Heart right ventricle (tissue), 16 donors: ENCODE measurements at regions not wholly inside any gene's neighbourhood (a gene's known extent, or its start where the extent isn't known, plus 50 kb on each side); places are given as distances from the start of the nearest gene placed in this dataset.

Source experiments
- ATAC-seq, 8 donors: fragments of 200-7000 bp; cut with Tn5 transposase; one replicate each; pipeline ENCODE4 v1.9.1; 2020; ENCODE audit warnings: mild to moderate bottlenecking in 8 of 8, moderate library complexity in 8 of 8, moderate number of reproducible peaks in 1 of 8
- DNase-seq, 2 donors: peaks; one replicate each; pipeline ENCODE4 v3.0.0-alpha.2; 2020
- H3K27ac ChIP-seq, 10 donors: fragments of 200-600 bp; sonication (generic) in 2 of 10; one replicate each; pipeline versions ENCODE4 v1.5.0 to v1.8.0; 2020 to 2022; ENCODE audit warnings: mild to moderate bottlenecking in 3 of 10
- H3K27me3 ChIP-seq, 7 donors: fragments of 200-600 bp; one replicate each; pipeline ENCODE4 v1.8.0; 2021 to 2022; ENCODE audit warnings: mild to moderate bottlenecking in 2 of 7
- H3K36me3 ChIP-seq, 9 donors: fragments of 200-600 bp; sonication (generic) in 1 of 9; one replicate each; pipeline versions ENCODE4 v1.5.0 to v1.8.0; 2020 to 2022; ENCODE audit warnings: mild to moderate bottlenecking in 2 of 9
- H3K4me1 ChIP-seq, 9 donors: fragments of 200-600 bp; sonication (generic) in 1 of 9; one replicate each; pipeline versions ENCODE4 v1.5.0 to v1.8.0; 2020 to 2022; ENCODE audit warnings: mild to moderate bottlenecking in 4 of 9
- H3K4me3 ChIP-seq, 10 donors: fragments of 200-600 bp; sonication (generic) in 2 of 10; one replicate each; pipeline versions ENCODE4 v1.5.0 to v1.8.0; 2020 to 2022; ENCODE audit warnings: mild to moderate bottlenecking in 7 of 10, moderate library complexity in 2 of 10
- H3K9me3 ChIP-seq, 11 donors: fragments of 200-600 bp in 10 of 11; sonication (generic) in 2 of 11; one replicate each; pipeline versions ENCODE4 v1.5.0 to v1.8.0; 2013 to 2022; ENCODE audit warnings: mild to moderate bottlenecking in 2 of 11, control low read depth in 1 of 11, moderate library complexity in 1 of 11
- CTCF ChIP-seq, 9 donors: fragments of 200-600 bp; sonication (generic) in 2 of 9; IDR thresholded peaks; one replicate each; pipeline versions ENCODE4 v1.5.0 to v1.8.0; 2021 to 2022; ENCODE audit warnings: antibody characterized with exemption in 9 of 9, mild to moderate bottlenecking in 5 of 9, moderate library complexity in 1 of 9
- WGBS, 2 donors: extraction: QIAGEN DNeasy Blood & Tissue Kit; methylation state at CpG; one replicate each; pipeline ENCODE4 v1.1.7; 2013; ENCODE audit warnings: inconsistent platforms in 1 of 2; 5-methylcytosine and 5-hydroxymethylcytosine counted together
- intact Hi-C, 10 donors: fragments of 100-400 bp; cut with DNase I; formaldehyde crosslinking; loops; one replicate each; pipeline versions ENCODE4 v1.11.1 to v1.14.2; 2022
- donor health status: Arrhythmogenic right ventricular cardiomyopathy.
- donor health status: ischemic (EF 13 %, LVEDD 7.1; RV severe dilation, severe dysfunction).
- donor health status: healthy with polysubstance abuse.
- donor health status: DM: no; HTN: yes; CAD: no.
- donor health status: DM: no; HTN: no; CAD: no.
- donor health status: ischemic (EF 25% LVEDD 6.9; RV normal size, moderate dysfunction).
- donor health status: ischemic (EF 25% LVEDD 5.7; RV mildly dilated, moderate dysfunction).
- donor health status: healthy.
- donor health status: DM: yes; HTN: yes; CAD: no.
- donor health status: Ischemic cardiomyopathy.
- donor health status: ischemic (EF 35%, LVEDD 5.7; RV mildly dilated, moderate dysfunction).
- donor health status: nonischemic (EF 11% LVEDD 7.7; RV severe dilation, severe dysfunction).
- donor health status: DM: yes; HTN: yes; CAD: no.
- donor health status: PGD.
- donor health status: ischemic (EF 29% LVEDD 5.4; RV normal size, mild dysfunction).
- donor health status: nonischemic (EF 23%, LVEDD 6.1; RV moderate dilation, normal function).

GRCh38 chr14:71533800-71534199 lies 398.4 kb upstream of the RGS6 start:
- Histone ChIP-seq H3K4me1 (peaks cover 0 to 45% (median 18%) of the 10 kb centered on the region in 9 donors), H3K4me3 (no peak overlapping the region), H3K27ac (no peak overlapping the region), H3K27me3 (no peaks in the 10 kb centered on the region), H3K9me3 (no peaks in the 10 kb centered on the region), H3K36me3 (no peaks in the 10 kb centered on the region)
- intact Hi-C loops = loop anchor here in 1 of 10 donors (10.0 kb wide), 1 partner anchor 121 kb away; no protein-coding TSS in a partner anchor
- no peak for TF ChIP-seq CTCF (IDR thresholded peaks at IDR 0.05)
- WGBS, 2 donors = 97 to 98% methylated on average over 1 of the region's 1 CpG
- DNase-seq = no peak
- ATAC-seq = no peak

GRCh38 chr14:71534506-71534905 lies 397.7 kb upstream of the RGS6 start:
- intact Hi-C loops = loop anchor here in 1 of 10 donors (10.0 kb wide), 1 partner anchor 120 kb away; no protein-coding TSS in a partner anchor
- peaks cover under 1 to 49% (median 24%) of the 10 kb centered on the region in 9 donors for H3K4me1 ChIP-seq

GRCh38 chr14:71536015-71536740 lies 396.1 kb upstream of the RGS6 start:
- TF ChIP-seq CTCF (IDR thresholded peaks at IDR 0.05) = no peak
- no peaks in the 10 kb centered on the region for H3K27me3 ChIP-seq
- no peaks in the 10 kb centered on the region for H3K36me3 ChIP-seq
- no peaks in the 10 kb centered on the region for H3K9me3 ChIP-seq
- ATAC-seq = peak in 3 of 8 donors; percentile 20 to 54 (median 45)
- H3K4me1 ChIP-seq = peaks cover 2 to 50% (median 26%) of the 10 kb centered on the region in 9 donors
- DNase-seq = no peak
- 60 to 88% methylated on average over 2 of the region's 2 CpGs for WGBS, 2 donors
- intact Hi-C loops = loop anchor here in 1 of 10 donors (10.0 kb wide), 1 partner anchor 119 kb away; no protein-coding TSS in a partner anchor
- peak overlapping the region in 3 of 10 donors; percentile 32 to 48 (median 41) for H3K27ac ChIP-seq
- no peak overlapping the region for H3K4me3 ChIP-seq

More at GRCh38 chr14:71534506-71534905, 397.7 kb upstream of the RGS6 start:
- Histone ChIP-seq H3K27ac (no peak overlapping the region), H3K36me3 (no peaks in the 10 kb centered on the region), H3K9me3 (no peaks in the 10 kb centered on the region), H3K27me3 (no peaks in the 10 kb centered on the region), H3K4me3 (no peak overlapping the region)
- no peak for DNase-seq
- no peak for TF ChIP-seq CTCF (IDR thresholded peaks at IDR 0.05)
- 95 to 97% methylated on average over 1 of the region's 1 CpG for WGBS, 2 donors
- no peak for ATAC-seq

GRCh38 chr14:71536927-71537772 lies 395.1 kb upstream of the RGS6 start:
- H3K27me3 ChIP-seq = no peaks in the 10 kb centered on the region
- no peak overlapping the region for H3K27ac ChIP-seq
- no peak for ATAC-seq
- WGBS, 2 donors = 89 to 91% methylated on average over 9 of the region's 9 CpGs
- TF ChIP-seq CTCF (IDR thresholded peaks at IDR 0.05) = no peak
- intact Hi-C loops = loop anchor here in 1 of 10 donors (10.0 kb wide), 1 partner anchor 118 kb away; no protein-coding TSS in a partner anchor
- H3K36me3 ChIP-seq = no peaks in the 10 kb centered on the region
- no peaks in the 10 kb centered on the region for H3K9me3 ChIP-seq
- no peak for DNase-seq
- peaks cover 2 to 59% (median 27%) of the 10 kb centered on the region in 9 donors for H3K4me1 ChIP-seq
- H3K4me3 ChIP-seq = no peak overlapping the region
